Activated CD4-positive, alpha-beta T cell treated with anti-CD3 and anti-CD28 coated beads, Interleukin-2, amount 10 ng/mL, durations not matched to agents 24 days and 14 days (primary cell): ENCODE measurements at regions not wholly inside any gene's neighbourhood (a gene's known extent, or its start where the extent isn't known, plus 50 kb on each side); places are given as distances from the start of the nearest gene placed in this dataset.
A peak's percentile ranks its signal among the peaks of the same experiment; 100 is the strongest.

Experiments
- DNase-seq: peaks from one replicate; pipeline ENCODE4 v3.0.0; 2022
- H3K27ac Mint-ChIP-seq: one replicate; pipeline ENCODE4 v1.8.0; 2022; ENCODE audit warnings: mild to moderate bottlenecking, mixed read lengths
- H3K27me3 Mint-ChIP-seq: one replicate; pipeline ENCODE4 v1.8.0; 2022; ENCODE audit warnings: mixed read lengths
- H3K36me3 Mint-ChIP-seq: one replicate; pipeline ENCODE4 v1.8.0; 2022; ENCODE audit warnings: low read depth, mild to moderate bottlenecking, mixed read lengths
- H3K4me1 Mint-ChIP-seq: one replicate; pipeline ENCODE4 v1.8.0; 2021; ENCODE audit warnings: mixed read lengths
- H3K4me3 Mint-ChIP-seq: one replicate; pipeline ENCODE4 v1.8.0; 2022; ENCODE audit warnings: mild to moderate bottlenecking, moderate library complexity, mixed read lengths
- H3K9me3 Mint-ChIP-seq: one replicate; pipeline ENCODE4 v1.8.0; 2021; ENCODE audit warnings: mixed read lengths
- intact Hi-C: fragments of 100-400 bp; cut with micrococcal nuclease; formaldehyde crosslinking; loops from one replicate; pipeline ENCODE4 v1.15.1; 2023

- Mint-ChIP-seq H3K27me3 (no peaks in the 10 kb centered on the region), H3K36me3 (no peaks in the 10 kb centered on the region), H3K9me3 (no peaks in the 10 kb centered on the region), H3K27ac (no peak overlapping the region), H3K4me1 (no peaks in the 10 kb centered on the region), H3K4me3 (no peak overlapping the region)
- DNase-seq, result no peak
- intact Hi-C loops, result no loop called here
Observed at GRCh38 chr14:44653641-44654040, 146.6 kb upstream of the FSCB start.

DNA sequence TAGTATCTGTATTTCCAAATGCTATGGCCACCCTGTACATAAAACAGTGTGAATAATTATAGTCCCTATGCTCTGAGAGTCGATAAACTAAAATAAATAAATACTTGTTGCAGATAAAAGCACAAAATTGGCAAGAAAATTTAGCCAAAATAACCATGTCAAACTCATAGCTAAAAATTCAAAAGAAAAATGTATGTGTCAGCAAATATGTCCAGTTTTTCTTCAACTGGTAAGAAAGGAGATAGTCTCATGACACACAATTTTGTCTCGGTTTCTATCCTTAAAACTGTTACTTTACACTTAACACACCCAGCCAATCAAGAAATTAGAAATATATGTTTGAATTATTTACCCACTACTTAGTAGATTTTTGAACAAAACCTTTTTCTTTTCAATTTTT is 145.6 kb upstream of the FSCB start:
- H3K27ac Mint-ChIP-seq, result no peak overlapping the region
- no peaks in the 10 kb centered on the region for H3K9me3 Mint-ChIP-seq
- H3K4me3 Mint-ChIP-seq, result no peak overlapping the region
- no peak for DNase-seq
- H3K36me3 Mint-ChIP-seq, result no peaks in the 10 kb centered on the region
- intact Hi-C loops, result no loop called here
- H3K4me1 Mint-ChIP-seq, result no peaks in the 10 kb centered on the region
- H3K27me3 Mint-ChIP-seq, result no peaks in the 10 kb centered on the region

- no peak for DNase-seq
- intact Hi-C loops, result no loop called here
- Mint-ChIP-seq H3K36me3 (no peaks in the 10 kb centered on the region), H3K4me1 (no peaks in the 10 kb centered on the region), H3K4me3 (no peak overlapping the region), H3K9me3 (no peaks in the 10 kb centered on the region), H3K27ac (no peak overlapping the region), H3K27me3 (no peaks in the 10 kb centered on the region)
Observed at GRCh38 chr14:44649061-44649460, 142.0 kb upstream of the FSCB start.

- intact Hi-C loops, result no loop called here
- Mint-ChIP-seq H3K9me3 (no peaks in the 10 kb centered on the region), H3K4me1 (no peaks in the 10 kb centered on the region), H3K27ac (no peak overlapping the region), H3K27me3 (no peaks in the 10 kb centered on the region), H3K4me3 (no peak overlapping the region), H3K36me3 (no peaks in the 10 kb centered on the region)
- DNase-seq, result no peak
Observed at GRCh38 chr14:44640416-44640815, 133.3 kb upstream of the FSCB start.

- no peaks in the 10 kb centered on the region for H3K9me3 Mint-ChIP-seq
- no peaks in the 10 kb centered on the region for H3K27me3 Mint-ChIP-seq
- H3K4me1 Mint-ChIP-seq, result no peaks in the 10 kb centered on the region
- H3K36me3 Mint-ChIP-seq, result no peaks in the 10 kb centered on the region
- H3K4me3 Mint-ChIP-seq, result no peak overlapping the region
- H3K27ac Mint-ChIP-seq, result no peak overlapping the region
- no peak for DNase-seq
- intact Hi-C loops, result no loop called here
Observed at GRCh38 chr14:44639781-44640385, 132.8 kb upstream of the FSCB start.

GRCh38 chr14:44634692-44635091 is 127.6 kb upstream of the FSCB start:
- Mint-ChIP-seq H3K27me3 (no peaks in the 10 kb centered on the region), H3K9me3 (no peaks in the 10 kb centered on the region)

DNA sequence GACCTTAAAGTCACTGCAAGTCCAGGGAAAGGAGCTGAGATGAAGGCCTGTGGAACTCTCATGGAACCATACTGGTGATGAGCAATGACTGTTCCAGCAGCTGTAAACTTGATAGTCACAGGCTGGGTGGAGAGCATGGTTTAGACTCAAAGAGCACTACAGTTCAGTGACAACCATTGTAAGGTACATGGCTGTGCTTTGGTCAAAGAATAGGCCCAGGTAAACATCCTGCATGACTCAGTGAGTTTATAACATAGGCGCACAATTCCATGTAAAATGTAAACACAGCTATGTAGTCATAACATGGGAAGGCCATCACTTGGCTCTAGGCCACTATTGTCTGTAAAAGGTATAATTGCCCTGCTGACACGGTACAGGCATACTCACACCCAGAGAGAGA is 119.3 kb upstream of the FSCB start:
- intact Hi-C loops, result no loop called here
- no peaks in the 10 kb centered on the region for H3K36me3 Mint-ChIP-seq
- no peak for DNase-seq
- no peak overlapping the region for H3K27ac Mint-ChIP-seq
- no peaks in the 10 kb centered on the region for H3K9me3 Mint-ChIP-seq
- no peaks in the 10 kb centered on the region for H3K27me3 Mint-ChIP-seq
- H3K4me1 Mint-ChIP-seq, result no peaks in the 10 kb centered on the region
- no peak overlapping the region for H3K4me3 Mint-ChIP-seq

More at GRCh38 chr14:44634692-44635091, 127.6 kb upstream of the FSCB start:
- DNase-seq, result no peak
- Mint-ChIP-seq H3K4me1 (no peaks in the 10 kb centered on the region), H3K4me3 (no peak overlapping the region), H3K36me3 (no peaks in the 10 kb centered on the region), H3K27ac (peak overlapping the region; percentile 17)
- intact Hi-C loops, result no loop called here

DNA sequence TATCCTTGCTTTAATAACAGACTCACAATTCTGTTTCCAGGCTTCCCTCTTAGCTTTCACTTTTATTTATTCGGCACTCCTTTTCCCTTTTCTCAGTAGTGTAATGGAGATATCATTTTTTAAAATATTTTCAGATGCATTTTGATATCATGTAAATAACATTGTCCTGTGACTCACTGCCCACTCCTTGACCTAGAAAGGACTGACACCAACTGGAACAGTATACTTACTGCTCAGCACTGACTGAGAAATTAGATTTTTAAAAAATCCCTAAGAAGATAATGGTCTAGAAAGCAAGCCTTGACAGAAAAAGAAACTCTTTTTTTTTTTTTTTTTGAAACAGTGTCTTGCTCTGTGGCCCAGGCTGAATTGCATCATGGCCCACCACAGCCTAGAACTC is 118.0 kb upstream of the FSCB start:
- H3K9me3 Mint-ChIP-seq, result no peaks in the 10 kb centered on the region
- H3K27ac Mint-ChIP-seq, result no peak overlapping the region
- intact Hi-C loops, result no loop called here
- H3K4me1 Mint-ChIP-seq, result no peaks in the 10 kb centered on the region
- no peak for DNase-seq
- H3K36me3 Mint-ChIP-seq, result no peaks in the 10 kb centered on the region
- no peaks in the 10 kb centered on the region for H3K27me3 Mint-ChIP-seq
- no peak overlapping the region for H3K4me3 Mint-ChIP-seq

GRCh38 chr14:44620121-44621019 is 113.3 kb upstream of the FSCB start:
- Mint-ChIP-seq H3K9me3 (no peaks in the 10 kb centered on the region), H3K27ac (no peak overlapping the region), H3K4me3 (no peak overlapping the region), H3K27me3 (no peaks in the 10 kb centered on the region), H3K4me1 (no peaks in the 10 kb centered on the region), H3K36me3 (no peaks in the 10 kb centered on the region)
- intact Hi-C loops, result no loop called here
- no peak for DNase-seq

- Mint-ChIP-seq H3K27ac (no peak overlapping the region), H3K4me1 (no peaks in the 10 kb centered on the region), H3K27me3 (no peaks in the 10 kb centered on the region), H3K9me3 (no peaks in the 10 kb centered on the region), H3K36me3 (no peaks in the 10 kb centered on the region), H3K4me3 (no peak overlapping the region)
- DNase-seq, result no peak
- intact Hi-C loops, result no loop called here
Observed at GRCh38 chr14:44616204-44616603, 109.1 kb upstream of the FSCB start.

- Mint-ChIP-seq H3K4me3 (no peak overlapping the region), H3K36me3 (no peaks in the 10 kb centered on the region), H3K27ac (no peak overlapping the region), H3K9me3 (no peaks in the 10 kb centered on the region), H3K27me3 (no peaks in the 10 kb centered on the region), H3K4me1 (no peaks in the 10 kb centered on the region)
- DNase-seq, result no peak
- intact Hi-C loops, result no loop called here
Observed at GRCh38 chr14:44613061-44613712, 106.1 kb upstream of the FSCB start.

DNA sequence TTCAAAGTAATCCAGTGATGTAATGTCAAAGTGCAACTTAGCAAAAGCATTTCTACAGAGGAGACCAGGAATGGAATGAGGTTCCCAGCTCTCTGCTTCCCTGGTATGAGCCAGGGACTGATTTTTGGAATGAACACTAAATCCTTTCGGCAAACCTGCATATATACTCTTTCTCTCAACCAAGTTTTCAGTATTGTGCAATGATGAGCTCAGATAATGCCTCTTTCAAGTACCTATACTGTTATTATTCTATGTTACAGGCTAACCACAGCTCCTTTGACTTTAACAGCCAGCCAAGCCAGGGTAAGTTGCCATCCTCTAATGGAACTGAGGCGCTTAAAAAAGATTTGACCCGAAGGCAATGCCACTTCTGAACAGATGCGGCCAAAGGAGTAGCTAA is 104.9 kb upstream of the FSCB start:
- no peaks in the 10 kb centered on the region for H3K4me1 Mint-ChIP-seq
- intact Hi-C loops, result no loop called here
- H3K4me3 Mint-ChIP-seq, result no peak overlapping the region
- no peaks in the 10 kb centered on the region for H3K27me3 Mint-ChIP-seq
- DNase-seq, result no peak
- no peaks in the 10 kb centered on the region for H3K36me3 Mint-ChIP-seq
- H3K9me3 Mint-ChIP-seq, result peaks cover 3% of the 10 kb centered on the region
- H3K27ac Mint-ChIP-seq, result no peak overlapping the region

DNA sequence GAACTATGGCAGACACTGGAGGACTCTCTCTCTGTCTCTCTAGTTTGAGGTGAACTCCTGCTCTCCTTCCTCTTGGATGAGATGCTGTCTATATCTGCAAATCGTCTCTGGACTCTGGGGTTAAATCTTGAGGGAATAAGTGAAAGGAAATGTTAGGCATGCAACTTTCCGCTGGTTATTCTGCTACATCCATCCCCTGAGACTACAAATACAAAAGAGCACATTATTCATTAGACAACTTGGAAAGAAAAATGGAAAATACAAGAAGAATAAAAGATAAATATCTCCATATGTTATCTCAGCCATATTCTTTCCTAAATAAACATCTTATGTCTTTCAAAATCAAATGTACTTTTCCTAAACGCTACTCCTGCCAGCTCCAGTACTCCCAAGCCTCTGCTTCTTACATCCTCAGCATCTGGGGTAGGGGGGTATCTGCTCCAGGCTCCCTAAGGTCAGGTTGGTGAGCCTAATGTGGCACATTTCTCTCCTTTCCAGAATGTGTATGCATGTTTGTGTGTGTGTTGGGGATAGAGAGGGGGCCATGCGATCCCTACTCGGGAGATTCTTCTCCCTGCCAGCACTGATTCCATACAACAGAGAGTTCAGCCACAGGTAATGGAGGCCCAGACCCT is 102.9 kb upstream of the FSCB start:
- peaks cover 3% of the 10 kb centered on the region for H3K9me3 Mint-ChIP-seq
- no peaks in the 10 kb centered on the region for H3K27me3 Mint-ChIP-seq
- intact Hi-C loops, result no loop called here
- no peak overlapping the region for H3K27ac Mint-ChIP-seq
- H3K4me3 Mint-ChIP-seq, result no peak overlapping the region
- H3K36me3 Mint-ChIP-seq, result no peaks in the 10 kb centered on the region
- H3K4me1 Mint-ChIP-seq, result no peaks in the 10 kb centered on the region
- DNase-seq, result no peak

DNA sequence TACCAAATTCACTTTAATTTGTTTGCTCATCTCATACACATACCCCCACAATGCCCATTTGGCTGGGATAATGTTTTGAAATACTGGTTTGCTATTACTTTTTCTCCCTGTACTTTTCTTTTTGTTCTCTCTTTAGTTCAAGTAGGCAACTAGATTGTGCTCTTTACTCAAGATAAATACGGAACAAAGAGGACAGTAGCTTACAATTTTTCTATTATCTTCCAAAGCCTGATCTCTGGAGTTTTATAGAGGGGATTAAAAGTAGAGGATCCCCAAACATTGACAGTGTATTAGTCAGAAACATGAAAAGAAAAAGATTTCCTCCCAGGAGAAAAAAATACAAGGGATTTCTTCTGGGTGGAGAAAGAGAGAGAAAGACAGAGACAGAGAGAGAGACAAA is 102.1 kb upstream of the FSCB start:
- intact Hi-C loops, result no loop called here
- Mint-ChIP-seq H3K27ac (no peak overlapping the region), H3K36me3 (no peaks in the 10 kb centered on the region), H3K4me1 (no peaks in the 10 kb centered on the region), H3K27me3 (no peaks in the 10 kb centered on the region), H3K4me3 (no peak overlapping the region), H3K9me3 (peaks cover 3% of the 10 kb centered on the region)
- no peak for DNase-seq
